ENCODE measurements at regions not wholly inside any gene's neighbourhood (a gene's known extent, or its start where the extent isn't known, plus 50 kb on each side); places are given as distances from the start of the nearest gene placed in this dataset.
"Not testable (repeated sequence)": the region's sequence is repeated elsewhere in the genome, so short reads cannot be mapped to it uniquely, and the experiment has no call there.

- not testable (repeated sequence) for TF ChIP-seq CTCF, POLR2A (IDR thresholded peaks at IDR 0.05)
Measured at GRCh38 chr3:89944461-89944860, 837.0 kb downstream of the EPHA3 start.
